Hepatocyte (in vitro differentiated cells): ENCODE measurements at regions not wholly inside any gene's neighbourhood (a gene's known extent, or its start where the extent isn't known, plus 50 kb on each side); places are given as distances from the start of the nearest gene placed in this dataset.

Experiments used
- EZH2phosphoT487 ChIP-seq: fragments of 200-600 bp; sonication (generic); IDR thresholded peaks from one replicate; pipeline ENCODE4 v1.6.1; 2018; ENCODE audit warnings: antibody characterized with exemption, mild to moderate bottlenecking, low read depth, moderate library complexity; ENCODE audit not compliant: unreplicated experiment, severe bottlenecking
- TF ChIP-seq, protein P1 (sequence below): fragments of 200-600 bp; sonication (generic); IDR thresholded peaks from 2 replicates; pipeline ENCODE4 v1.5.1; 2016; ENCODE audit warnings: antibody characterized with exemption, mild to moderate bottlenecking; ENCODE audit not compliant: poor library complexity

DNA sequence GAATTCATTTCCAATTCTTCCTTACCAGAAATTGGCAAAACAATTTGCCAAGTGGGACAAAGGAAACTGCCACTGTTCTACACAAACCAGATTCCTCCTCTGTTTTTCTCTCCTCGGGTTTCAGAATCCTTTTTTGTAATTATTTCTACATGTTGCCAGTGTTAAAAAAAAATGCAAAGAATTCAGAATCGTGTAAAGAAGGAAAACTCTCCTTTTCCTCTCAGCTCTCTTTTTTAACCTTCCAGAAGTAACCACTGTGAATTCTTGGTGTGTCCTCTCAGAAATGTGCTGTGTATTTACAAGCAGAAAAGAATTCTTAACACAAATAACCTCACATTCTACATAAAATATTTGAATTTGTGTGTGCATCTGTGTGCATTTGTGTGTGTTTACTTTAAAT lies 224.6 kb downstream of the DRD1 start:
- TF ChIP-seq EZH2phosphoT487: no peak
- TF ChIP-seq, protein P1, sequence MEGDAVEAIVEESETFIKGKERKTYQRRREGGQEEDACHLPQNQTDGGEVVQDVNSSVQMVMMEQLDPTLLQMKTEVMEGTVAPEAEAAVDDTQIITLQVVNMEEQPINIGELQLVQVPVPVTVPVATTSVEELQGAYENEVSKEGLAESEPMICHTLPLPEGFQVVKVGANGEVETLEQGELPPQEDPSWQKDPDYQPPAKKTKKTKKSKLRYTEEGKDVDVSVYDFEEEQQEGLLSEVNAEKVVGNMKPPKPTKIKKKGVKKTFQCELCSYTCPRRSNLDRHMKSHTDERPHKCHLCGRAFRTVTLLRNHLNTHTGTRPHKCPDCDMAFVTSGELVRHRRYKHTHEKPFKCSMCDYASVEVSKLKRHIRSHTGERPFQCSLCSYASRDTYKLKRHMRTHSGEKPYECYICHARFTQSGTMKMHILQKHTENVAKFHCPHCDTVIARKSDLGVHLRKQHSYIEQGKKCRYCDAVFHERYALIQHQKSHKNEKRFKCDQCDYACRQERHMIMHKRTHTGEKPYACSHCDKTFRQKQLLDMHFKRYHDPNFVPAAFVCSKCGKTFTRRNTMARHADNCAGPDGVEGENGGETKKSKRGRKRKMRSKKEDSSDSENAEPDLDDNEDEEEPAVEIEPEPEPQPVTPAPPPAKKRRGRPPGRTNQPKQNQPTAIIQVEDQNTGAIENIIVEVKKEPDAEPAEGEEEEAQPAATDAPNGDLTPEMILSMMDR: no peak
